ENCODE measurements at regions not wholly inside any gene's neighbourhood (a gene's known extent, or its start where the extent isn't known, plus 50 kb on each side); places are given as distances from the start of the nearest gene placed in this dataset.

GRCh38 chr2:129379411-129379810, 600.1 kb upstream of the RAB6C start:
- H3K9ac ChIP-seq (ENCODE audit: insufficient read depth, low read depth, low read length): no peak overlapping the region
- ChIA-PET POLR2A (no interaction called here), CTCF (ENCODE audit: low intra/inter-chr PET ratio, low total read pairs) (no interaction called here)
- no peak overlapping the region for H3K4me3 ChIP-seq (replicated peaks in 1 of 3; ENCODE audit: insufficient read depth in 1 of 3, low read depth in 2 of 3, low read length in 3 of 3)
- BruUV-seq (replicated peaks): no TSS peak
- in situ Hi-C loops (cut with HindIII; ENCODE audit: extremely low pct_ligation_motif_present, low pct_unique_long_range_greater_than_20kb) (no loop called here), intact Hi-C loops (cut with micrococcal nuclease; ENCODE audit: unreplicated experiment) (no loop called here)
- H3K36me3 ChIP-seq (replicated peaks in 1 of 2; ENCODE audit: control insufficient read depth in 1 of 2, insufficient read depth in 2 of 2, low read length in 2 of 2): no peaks in the 10 kb centered on the region
- no peaks in the 10 kb centered on the region for H3K9me3 ChIP-seq (ENCODE audit: low read length)
- ATAC-seq: no peak
- DNase-seq (ENCODE audit: low spot score): no peak
- no peaks in the 10 kb centered on the region for H3K27me3 ChIP-seq (ENCODE audit: control insufficient read depth in 1 of 2, insufficient read depth in 2 of 2, low read length in 2 of 2)
- no peak overlapping the region for H3K27ac ChIP-seq (ENCODE audit: extremely low read length, insufficient read depth, low read length)
- 0% methylated on average over 3 of the region's 3 CpGs for WGBS (ENCODE audit: low lambda C conversion rate)
- no peaks in the 10 kb centered on the region for H3K79me2 ChIP-seq (ENCODE audit: insufficient read depth, low read length)
- peaks cover 8% of the 10 kb centered on the region; the same call in 1 of the 2 replicates for H3K4me1 ChIP-seq (ENCODE audit: insufficient read depth, low read length)
- H3K4me2 ChIP-seq (ENCODE audit: low read depth, low read length): no peak overlapping the region
- H4K20me1 ChIP-seq (ENCODE audit: insufficient read depth, low read length): no peaks in the 10 kb centered on the region
- TF ChIP-seq, protein P1, sequence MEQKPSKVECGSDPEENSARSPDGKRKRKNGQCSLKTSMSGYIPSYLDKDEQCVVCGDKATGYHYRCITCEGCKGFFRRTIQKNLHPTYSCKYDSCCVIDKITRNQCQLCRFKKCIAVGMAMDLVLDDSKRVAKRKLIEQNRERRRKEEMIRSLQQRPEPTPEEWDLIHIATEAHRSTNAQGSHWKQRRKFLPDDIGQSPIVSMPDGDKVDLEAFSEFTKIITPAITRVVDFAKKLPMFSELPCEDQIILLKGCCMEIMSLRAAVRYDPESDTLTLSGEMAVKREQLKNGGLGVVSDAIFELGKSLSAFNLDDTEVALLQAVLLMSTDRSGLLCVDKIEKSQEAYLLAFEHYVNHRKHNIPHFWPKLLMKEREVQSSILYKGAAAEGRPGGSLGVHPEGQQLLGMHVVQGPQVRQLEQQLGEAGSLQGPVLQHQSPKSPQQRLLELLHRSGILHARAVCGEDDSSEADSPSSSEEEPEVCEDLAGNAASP (CRISPR knock-in tag; IDR thresholded peaks at IDR 0.05; ENCODE audit: borderline replicate concordance): no peak
- TF ChIP-seq ZBTB4 (CRISPR knock-in tag; IDR thresholded peaks at IDR 0.05; ENCODE audit: borderline replicate concordance): no peak
- TF ChIP-seq ZNF24 (IDR thresholded peaks at IDR 0.05): no peak
- FAIRE-seq: no peak
- no peak overlapping the region for H2AFZ ChIP-seq (ENCODE audit: low read length)

- ChIA-PET CTCF (ENCODE audit: low intra/inter-chr PET ratio, low total read pairs) (no interaction called here), POLR2A (no interaction called here)
- no peaks in the 10 kb centered on the region for H3K79me2 ChIP-seq (ENCODE audit: insufficient read depth, low read length)
- H4K20me1 ChIP-seq (ENCODE audit: insufficient read depth, low read length): no peaks in the 10 kb centered on the region
- no TSS peak for BruUV-seq (replicated peaks)
- no peak overlapping the region for H3K27ac ChIP-seq (ENCODE audit: extremely low read length, insufficient read depth, low read length)
- no peak overlapping the region for H3K4me3 ChIP-seq (replicated peaks in 1 of 3; ENCODE audit: insufficient read depth in 1 of 3, low read depth in 2 of 3, low read length in 3 of 3)
- no peak overlapping the region for H3K4me2 ChIP-seq (ENCODE audit: low read depth, low read length)
- in situ Hi-C loops (cut with HindIII; ENCODE audit: extremely low pct_ligation_motif_present, low pct_unique_long_range_greater_than_20kb) (no loop called here), intact Hi-C loops (cut with micrococcal nuclease; ENCODE audit: unreplicated experiment) (no loop called here)
- H3K36me3 ChIP-seq (replicated peaks in 1 of 2; ENCODE audit: control insufficient read depth in 1 of 2, insufficient read depth in 2 of 2, low read length in 2 of 2): no peaks in the 10 kb centered on the region
- H3K27me3 ChIP-seq (ENCODE audit: control insufficient read depth in 1 of 2, insufficient read depth in 2 of 2, low read length in 2 of 2): no peaks in the 10 kb centered on the region
- no peaks in the 10 kb centered on the region for H3K9me3 ChIP-seq (ENCODE audit: low read length)
- peaks cover 8% of the 10 kb centered on the region; the same call in 1 of the 2 replicates for H3K4me1 ChIP-seq (ENCODE audit: insufficient read depth, low read length)
- DNase-seq (ENCODE audit: low spot score): no peak
- no peak for ATAC-seq
- H2AFZ ChIP-seq (ENCODE audit: low read length): no peak overlapping the region
- FAIRE-seq: no peak
- H3K9ac ChIP-seq (ENCODE audit: insufficient read depth, low read depth, low read length): no peak overlapping the region
- TF ChIP-seq CREM (IDR thresholded peaks at IDR 0.05) (no peak), CREM (CRISPR knock-in tag; IDR thresholded peaks at IDR 0.05) (no peak), ZNF605 (CRISPR knock-in tag; IDR thresholded peaks at IDR 0.05) (no peak), ZFY (CRISPR knock-in tag; IDR thresholded peaks at IDR 0.05) (no peak), GABPB1 (CRISPR knock-in tag; IDR thresholded peaks at IDR 0.05) (no peak), ZBTB7B (CRISPR knock-in tag; IDR thresholded peaks at IDR 0.05) (no peak), RAD21 (CRISPR knock-in tag; IDR thresholded peaks at IDR 0.05) (no peak), ZNF7 (CRISPR knock-in tag; IDR thresholded peaks at IDR 0.05) (no peak), ZNF101 (CRISPR knock-in tag; IDR thresholded peaks at IDR 0.05; ENCODE audit: borderline replicate concordance, low read depth) (no peak)
- TF ChIP-seq, protein P2, sequence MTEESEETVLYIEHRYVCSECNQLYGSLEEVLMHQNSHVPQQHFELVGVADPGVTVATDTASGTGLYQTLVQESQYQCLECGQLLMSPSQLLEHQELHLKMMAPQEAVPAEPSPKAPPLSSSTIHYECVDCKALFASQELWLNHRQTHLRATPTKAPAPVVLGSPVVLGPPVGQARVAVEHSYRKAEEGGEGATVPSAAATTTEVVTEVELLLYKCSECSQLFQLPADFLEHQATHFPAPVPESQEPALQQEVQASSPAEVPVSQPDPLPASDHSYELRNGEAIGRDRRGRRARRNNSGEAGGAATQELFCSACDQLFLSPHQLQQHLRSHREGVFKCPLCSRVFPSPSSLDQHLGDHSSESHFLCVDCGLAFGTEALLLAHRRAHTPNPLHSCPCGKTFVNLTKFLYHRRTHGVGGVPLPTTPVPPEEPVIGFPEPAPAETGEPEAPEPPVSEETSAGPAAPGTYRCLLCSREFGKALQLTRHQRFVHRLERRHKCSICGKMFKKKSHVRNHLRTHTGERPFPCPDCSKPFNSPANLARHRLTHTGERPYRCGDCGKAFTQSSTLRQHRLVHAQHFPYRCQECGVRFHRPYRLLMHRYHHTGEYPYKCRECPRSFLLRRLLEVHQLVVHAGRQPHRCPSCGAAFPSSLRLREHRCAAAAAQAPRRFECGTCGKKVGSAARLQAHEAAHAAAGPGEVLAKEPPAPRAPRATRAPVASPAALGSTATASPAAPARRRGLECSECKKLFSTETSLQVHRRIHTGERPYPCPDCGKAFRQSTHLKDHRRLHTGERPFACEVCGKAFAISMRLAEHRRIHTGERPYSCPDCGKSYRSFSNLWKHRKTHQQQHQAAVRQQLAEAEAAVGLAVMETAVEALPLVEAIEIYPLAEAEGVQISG (CRISPR knock-in tag; IDR thresholded peaks at IDR 0.05): no peak
These were observed 597.7 kb upstream of the RAB6C start for GRCh38 chr2:129381789-129382188.
